MCF 10A (cell line): ENCODE measurements at regions not wholly inside any gene's neighbourhood (a gene's known extent, or its start where the extent isn't known, plus 50 kb on each side); places are given as distances from the start of the nearest gene placed in this dataset.

Experiments
- BruUV-seq: library from RNA; stranded (reverse); fragments of 400-500 nt; replicated peaks from 2 replicates; lab custom pipeline; 2021; lab: Mats Ljungman, UMichigan
- CTCF ChIA-PET: fragments of 300-600 bp; sonication (Branson Sonifier 250); formaldehyde crosslinking; extraction: SDS; loops from one replicate; lab custom pipeline; 2021; ENCODE audit warnings: antibody characterized with exemption, inconsistent platforms; lab: Yijun Ruan, JAX
- POLR2A ChIA-PET: fragments of 300-600, 350-650 bp; sonication (Branson Sonifier 250); formaldehyde crosslinking; extraction: SDS; loops from one replicate; lab custom pipeline; 2020; ENCODE audit warnings: antibody characterized with exemption, inconsistent platforms; lab: Yijun Ruan, JAX
- DNase-seq: peaks from one replicate; pipeline ENCODE4 v3.0.0-alpha.2; 2018; ENCODE audit not compliant: unreplicated experiment
- H3K27ac Mint-ChIP-seq: one replicate; pipeline ENCODE4 v1.8.0; 2022; ENCODE audit warnings: mild to moderate bottlenecking, low read depth, mixed read lengths; ENCODE audit not compliant: unreplicated experiment
- H3K27me3 Mint-ChIP-seq: one replicate; pipeline ENCODE4 v1.8.0; 2022; ENCODE audit warnings: mixed read lengths; ENCODE audit not compliant: insufficient read depth, unreplicated experiment
- H3K36me3 Mint-ChIP-seq: one replicate; pipeline ENCODE4 v1.8.0; 2022; ENCODE audit warnings: mild to moderate bottlenecking, moderate library complexity, mixed read lengths; ENCODE audit not compliant: insufficient read depth, unreplicated experiment
- H3K4me1 Mint-ChIP-seq: one replicate; pipeline ENCODE4 v1.8.0; 2022; ENCODE audit warnings: mixed read lengths; ENCODE audit not compliant: insufficient read depth, unreplicated experiment
- H3K4me3 Mint-ChIP-seq: one replicate; pipeline ENCODE4 v1.8.0; 2022; ENCODE audit warnings: mild to moderate bottlenecking, moderate library complexity, mixed read lengths; ENCODE audit not compliant: unreplicated experiment
- H3K9me3 Mint-ChIP-seq: one replicate; pipeline ENCODE4 v1.8.0; 2022; ENCODE audit warnings: mixed read lengths; ENCODE audit not compliant: unreplicated experiment
- intact Hi-C: fragments of 100-400 bp; cut with micrococcal nuclease; formaldehyde crosslinking; loops from 2 replicates; pipeline ENCODE4 v1.14.1; 2022
- TF ChIP-seq, protein P1 (sequence below): fragments of 200-600 bp; IDR thresholded peaks from one replicate; pipeline ENCODE4 v1.8.0; 2022; ENCODE audit warnings: antibody characterized with exemption, mild to moderate bottlenecking; ENCODE audit not compliant: unreplicated experiment

DNA sequence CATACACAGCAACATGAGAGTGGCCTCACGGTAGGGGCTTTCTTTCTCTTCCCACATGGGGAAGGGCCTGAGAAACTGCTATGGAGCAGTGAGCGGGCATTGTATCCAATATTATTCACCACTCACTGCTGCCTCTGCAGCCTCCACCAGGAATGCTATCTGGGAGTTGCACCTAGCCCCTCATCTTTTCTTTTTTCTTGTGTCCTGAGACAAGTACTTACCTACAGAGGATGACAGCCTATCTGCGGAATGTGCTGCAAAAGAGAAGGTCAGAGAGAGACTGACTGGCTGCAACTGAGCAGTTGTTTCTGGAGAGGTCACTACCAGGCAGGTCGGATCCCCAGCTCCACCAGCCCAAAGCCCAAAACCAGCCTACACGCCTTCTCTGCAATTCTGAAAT is 52.1 kb upstream of the HTATIP2 start:
- DNase-seq = no peak
- Mint-ChIP-seq H3K27ac (no peak overlapping the region), H3K27me3 (peaks cover 70% of the 10 kb centered on the region), H3K9me3 (no peaks in the 10 kb centered on the region), H3K36me3 (no peaks in the 10 kb centered on the region), H3K4me3 (no peak overlapping the region), H3K4me1 (no peaks in the 10 kb centered on the region)
- TF ChIP-seq, protein P1, sequence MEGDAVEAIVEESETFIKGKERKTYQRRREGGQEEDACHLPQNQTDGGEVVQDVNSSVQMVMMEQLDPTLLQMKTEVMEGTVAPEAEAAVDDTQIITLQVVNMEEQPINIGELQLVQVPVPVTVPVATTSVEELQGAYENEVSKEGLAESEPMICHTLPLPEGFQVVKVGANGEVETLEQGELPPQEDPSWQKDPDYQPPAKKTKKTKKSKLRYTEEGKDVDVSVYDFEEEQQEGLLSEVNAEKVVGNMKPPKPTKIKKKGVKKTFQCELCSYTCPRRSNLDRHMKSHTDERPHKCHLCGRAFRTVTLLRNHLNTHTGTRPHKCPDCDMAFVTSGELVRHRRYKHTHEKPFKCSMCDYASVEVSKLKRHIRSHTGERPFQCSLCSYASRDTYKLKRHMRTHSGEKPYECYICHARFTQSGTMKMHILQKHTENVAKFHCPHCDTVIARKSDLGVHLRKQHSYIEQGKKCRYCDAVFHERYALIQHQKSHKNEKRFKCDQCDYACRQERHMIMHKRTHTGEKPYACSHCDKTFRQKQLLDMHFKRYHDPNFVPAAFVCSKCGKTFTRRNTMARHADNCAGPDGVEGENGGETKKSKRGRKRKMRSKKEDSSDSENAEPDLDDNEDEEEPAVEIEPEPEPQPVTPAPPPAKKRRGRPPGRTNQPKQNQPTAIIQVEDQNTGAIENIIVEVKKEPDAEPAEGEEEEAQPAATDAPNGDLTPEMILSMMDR = no peak
- ChIA-PET CTCF (interaction anchor here (1.4 kb wide), 1 partner anchor 183 kb away, joined by 3 read pairs; no protein-coding TSS in a partner anchor), POLR2A (no interaction called here)
- BruUV-seq = no TSS peak
- intact Hi-C loops = no loop called here

DNA sequence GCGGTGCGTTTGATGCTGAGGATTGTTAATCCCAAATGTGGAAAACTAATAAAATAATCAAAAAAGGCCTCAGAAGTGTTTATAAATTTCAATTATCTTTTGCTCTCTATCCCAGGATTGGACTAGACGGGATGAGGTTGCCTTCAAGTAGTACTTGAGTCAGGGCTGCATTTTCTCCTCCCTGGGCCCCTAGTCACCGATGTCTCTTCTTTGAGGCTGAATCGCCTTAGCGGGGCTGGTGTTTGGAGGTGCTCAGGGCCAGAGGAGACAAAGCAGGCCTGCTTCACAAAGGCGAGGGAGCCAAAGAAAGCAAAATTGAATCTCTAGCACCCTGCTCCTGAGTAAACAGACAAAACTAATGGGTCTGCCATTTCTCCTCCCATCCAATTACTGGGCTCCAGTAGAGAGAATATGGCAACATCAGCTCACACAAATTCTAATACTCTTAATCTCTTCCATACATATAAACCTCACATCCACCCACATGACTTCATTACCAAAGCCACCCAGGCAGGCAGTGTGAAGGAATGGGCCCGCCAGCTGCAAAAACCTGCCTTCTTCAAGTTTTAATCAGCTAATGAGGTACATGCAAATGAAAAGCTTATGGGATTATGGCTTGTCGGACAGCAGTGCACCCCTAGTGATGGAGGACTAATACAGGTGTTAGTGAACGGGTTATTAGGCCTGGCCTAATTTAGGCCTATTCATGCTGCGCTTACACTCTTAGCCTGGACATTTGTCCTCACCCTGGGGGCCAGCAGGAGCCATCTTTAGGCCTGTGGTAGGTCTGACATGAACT is 52.7 kb upstream of the HTATIP2 start:
- Mint-ChIP-seq H3K27ac (no peak overlapping the region), H3K9me3 (no peaks in the 10 kb centered on the region), H3K36me3 (no peaks in the 10 kb centered on the region), H3K27me3 (peaks cover 70% of the 10 kb centered on the region), H3K4me3 (no peak overlapping the region), H3K4me1 (no peaks in the 10 kb centered on the region)
- no peak for DNase-seq
- ChIA-PET POLR2A (no interaction called here), CTCF (interaction anchor here (1.4 kb wide), 1 partner anchor 182 kb away, joined by 3 read pairs; no protein-coding TSS in a partner anchor)
- TF ChIP-seq, protein P1 = no peak
- intact Hi-C loops = no loop called here
- no TSS peak for BruUV-seq

DNA sequence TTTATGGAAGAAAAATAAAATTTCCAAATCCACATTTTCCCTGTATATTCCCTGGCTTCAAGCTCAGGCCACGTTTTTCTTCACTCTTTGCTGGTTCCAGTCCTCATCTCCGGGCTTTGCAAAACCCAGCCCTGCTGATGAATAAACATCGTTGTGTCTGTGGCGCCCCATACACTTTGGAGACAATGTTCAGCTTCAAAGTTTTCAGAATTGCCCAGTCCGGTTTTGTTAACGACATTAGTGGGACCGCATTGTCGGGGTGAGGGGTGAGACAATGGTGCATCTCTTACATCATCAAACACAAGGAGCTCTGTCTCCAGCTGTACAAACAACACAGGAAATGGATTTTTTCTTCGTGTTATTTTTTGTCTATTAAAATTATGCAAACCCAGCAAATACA is 53.4 kb upstream of the HTATIP2 start:
- CTCF ChIA-PET = interaction anchor here (1.4 kb wide), 1 partner anchor 181 kb away, joined by 3 read pairs; no protein-coding TSS in a partner anchor
- H3K4me1 Mint-ChIP-seq = no peaks in the 10 kb centered on the region
- no peaks in the 10 kb centered on the region for H3K36me3 Mint-ChIP-seq
- no peak for DNase-seq
- TF ChIP-seq, protein P1 = no peak
- BruUV-seq = no TSS peak
- POLR2A ChIA-PET = no interaction called here
- no peak overlapping the region for H3K4me3 Mint-ChIP-seq
- peaks cover 70% of the 10 kb centered on the region for H3K27me3 Mint-ChIP-seq
- H3K9me3 Mint-ChIP-seq = no peaks in the 10 kb centered on the region
- intact Hi-C loops = no loop called here
- no peak overlapping the region for H3K27ac Mint-ChIP-seq

DNA sequence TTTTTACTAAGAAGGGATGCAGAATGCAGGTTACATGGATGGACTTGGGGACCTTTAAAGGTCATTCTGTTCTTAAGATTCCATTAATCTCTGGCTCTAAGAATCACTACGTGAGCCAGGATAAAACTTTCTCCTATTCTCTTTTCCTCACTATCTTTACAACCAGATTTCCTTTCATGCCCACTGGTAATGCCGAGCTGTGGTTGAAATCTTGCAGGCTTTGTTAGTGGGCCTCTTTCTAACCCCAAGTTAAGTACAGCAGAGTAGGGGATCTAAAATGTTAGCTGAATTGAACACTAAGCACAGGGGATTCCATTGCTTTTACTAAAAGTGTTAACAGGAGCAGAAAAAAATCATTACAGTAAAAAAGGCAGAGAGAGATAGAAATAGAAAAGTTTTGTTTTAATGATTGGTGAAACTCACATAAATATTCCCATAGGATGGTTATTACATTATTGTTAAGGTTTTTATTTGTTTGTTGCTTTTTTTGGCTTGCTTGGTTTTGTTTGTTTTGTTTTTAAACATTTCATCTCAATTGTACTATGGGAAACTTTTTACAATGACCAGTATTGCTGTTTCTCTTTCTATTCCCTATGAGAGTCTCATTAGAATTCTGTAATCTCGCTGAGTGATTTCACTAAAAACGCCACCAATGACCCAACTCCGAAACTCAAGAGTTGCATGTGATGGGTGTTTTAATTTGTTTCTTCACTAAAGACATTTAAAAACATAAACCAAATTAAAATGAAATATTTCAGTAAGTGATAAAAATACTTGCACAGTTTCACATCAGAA is 54.1 kb upstream of the HTATIP2 start:
- H3K4me1 Mint-ChIP-seq = no peaks in the 10 kb centered on the region
- intact Hi-C loops = no loop called here
- H3K4me3 Mint-ChIP-seq = no peak overlapping the region
- POLR2A ChIA-PET = no interaction called here
- H3K27me3 Mint-ChIP-seq = peaks cover 70% of the 10 kb centered on the region
- CTCF ChIA-PET = interaction anchor here (1.3 kb wide), 1 partner anchor 181 kb away, joined by 5 read pairs; no protein-coding TSS in a partner anchor
- no peaks in the 10 kb centered on the region for H3K9me3 Mint-ChIP-seq
- H3K36me3 Mint-ChIP-seq = no peaks in the 10 kb centered on the region
- DNase-seq = no peak
- no peak overlapping the region for H3K27ac Mint-ChIP-seq
- no TSS peak for BruUV-seq
- TF ChIP-seq, protein P1 = no peak
